Hippocampal formation (tissue), 2 donors: ENCODE measurements at regions not wholly inside any gene's neighbourhood (a gene's known extent, or its start where the extent isn't known, plus 50 kb on each side); places are given as distances from the start of the nearest gene placed in this dataset.
A peak's percentile ranks its signal among the peaks of the same experiment; 100 is the strongest.

Experiments used
- DNase-seq, 2 donors: peaks; one replicate each; lab custom pipeline; 2025; lab: John Stamatoyannopoulos, UW

GRCh38 chr2:187138265-187138664 lies 289.3 kb upstream of the ZSWIM2 start:
- DNase-seq: peak in 1 of 2 donors; percentile 4

GRCh38 chr2:187136646-187137045 lies 287.7 kb upstream of the ZSWIM2 start:
- DNase-seq: no peak

GRCh38 chr2:187134306-187134705 lies 285.3 kb upstream of the ZSWIM2 start:
- DNase-seq: no peak

- no peak for DNase-seq
Measured at GRCh38 chr2:187129868-187130267, 280.9 kb upstream of the ZSWIM2 start.

- no peak for DNase-seq
Measured at GRCh38 chr2:187129306-187129705, 280.3 kb upstream of the ZSWIM2 start.

GRCh38 chr2:187126247-187127005 lies 277.5 kb upstream of the ZSWIM2 start:
- DNase-seq: no peak

GRCh38 chr2:187125318-187125717 lies 276.3 kb upstream of the ZSWIM2 start:
- DNase-seq: no peak

GRCh38 chr2:187124529-187124928 lies 275.6 kb upstream of the ZSWIM2 start:
- DNase-seq: no peak

- no peak for DNase-seq
Measured at GRCh38 chr2:187118331-187119099, 269.5 kb upstream of the ZSWIM2 start.

- no peak for DNase-seq
Measured at GRCh38 chr2:187117483-187117882, 268.5 kb upstream of the ZSWIM2 start.

- no peak for DNase-seq
Measured at GRCh38 chr2:187115627-187116026, 266.7 kb upstream of the ZSWIM2 start.

GRCh38 chr2:187107001-187107400 lies 258.0 kb upstream of the ZSWIM2 start:
- DNase-seq: no peak

- DNase-seq: no peak
Measured at GRCh38 chr2:187105218-187105617, 256.2 kb upstream of the ZSWIM2 start.

GRCh38 chr2:187102381-187102780 lies 253.4 kb upstream of the ZSWIM2 start:
- no peak for DNase-seq

GRCh38 chr2:187098154-187098553 lies 249.2 kb upstream of the ZSWIM2 start:
- no peak for DNase-seq

- DNase-seq: no peak
Measured at GRCh38 chr2:187093771-187094412, 244.9 kb upstream of the ZSWIM2 start.

- no peak for DNase-seq
Measured at GRCh38 chr2:187091664-187092063, 242.7 kb upstream of the ZSWIM2 start.

- no peak for DNase-seq
Measured at GRCh38 chr2:187084524-187084923, 235.6 kb upstream of the ZSWIM2 start.

GRCh38 chr2:187081461-187081860 lies 232.5 kb upstream of the ZSWIM2 start:
- no peak for DNase-seq

- no peak for DNase-seq
Measured at GRCh38 chr2:187079901-187080300, 230.9 kb upstream of the ZSWIM2 start.

GRCh38 chr2:187078297-187078696 lies 229.3 kb upstream of the ZSWIM2 start:
- DNase-seq: no peak

- no peak for DNase-seq
Measured at GRCh38 chr2:187075671-187076070, 226.7 kb upstream of the ZSWIM2 start.

- DNase-seq: no peak
Measured at GRCh38 chr2:187075199-187075635, 226.2 kb upstream of the ZSWIM2 start.
